Stomach (tissue), 8 donors: ENCODE measurements at regions not wholly inside any gene's neighbourhood (a gene's known extent, or its start where the extent isn't known, plus 50 kb on each side); places are given as distances from the start of the nearest gene placed in this dataset.

Experiments
- DNase-seq, 2 donors: peaks; one replicate each; pipeline versions ENCODE4 v3.0.0 to v3.0.0-alpha.2; 2013 to 2019
- H3K27ac ChIP-seq, 5 donors: fragments of 200-600 bp in 4 of 5; sonication (generic) in 4 of 5; one replicate each; pipeline ENCODE4 v1.5.1; 2013 to 2019; ENCODE audit warnings: mild to moderate bottlenecking in 1 of 5, moderate library complexity in 1 of 5
- H3K27me3 ChIP-seq, 3 donors: fragments of 200-600 bp; sonication (generic); one replicate each; pipeline ENCODE4 v1.5.1; 2017 to 2019; ENCODE audit warnings: mixed run types in 1 of 3
- H3K36me3 ChIP-seq, 4 donors: fragments of 200-600 bp; sonication (generic); 1 replicate in 3 of 4; 2 replicates in 1 of 4; pipeline ENCODE4 v1.5.1; 2016 to 2019
- H3K4me1 ChIP-seq, 4 donors: fragments of 200-600 bp; sonication (generic); one replicate each; pipeline ENCODE4 v1.5.1; 2016 to 2019
- H3K4me3 ChIP-seq, 4 donors: fragments of 200-600 bp; sonication (generic) in 3 of 4; one replicate each; pipeline ENCODE4 v1.5.1; 2016 to 2019; ENCODE audit warnings: mild to moderate bottlenecking in 1 of 4
- H3K9me3 ChIP-seq, 4 donors: fragments of 200-600 bp; sonication (generic); one replicate each; pipeline ENCODE4 v1.5.1; 2016 to 2019
- CTCF ChIP-seq, 7 experiments: fragments of 450-650 bp in 4 of 7; fragments of 200-600 bp in 3 of 7; sonication (generic) in 3 of 7; IDR thresholded peaks; one replicate each; pipeline ENCODE4 v1.5.1; 2016 to 2019; ENCODE audit warnings: antibody characterized with exemption in 7 of 7, control low read depth in 2 of 7, mild to moderate bottlenecking in 1 of 7
- EP300 ChIP-seq: sonication (generic); formaldehyde crosslinking; IDR thresholded peaks from one replicate; pipeline ENCODE4 v1.6.1; 2017; ENCODE audit warnings: antibody characterized with exemption
- POLR2A ChIP-seq, 4 donors: fragments of 450-650 bp; IDR thresholded peaks; one replicate each; pipeline ENCODE4 v1.6.1; 2016; ENCODE audit warnings: antibody characterized with exemption in 4 of 4, control low read depth in 2 of 4, mild to moderate bottlenecking in 1 of 4, moderate library complexity in 1 of 4
- POLR2AphosphoS5 ChIP-seq, 3 donors: sonication (generic); formaldehyde crosslinking; IDR thresholded peaks; one replicate each; pipeline ENCODE4 v1.6.1; 2016; ENCODE audit warnings: antibody characterized with exemption in 3 of 3
- WGBS, 5 donors: extraction: QIAGEN DNeasy Blood & Tissue Kit in 3 of 5; methylation state at CpG; one replicate each; pipeline versions ENCODE4 v1.1.5 to v1.1.7; 2013 to 2018; 5-methylcytosine and 5-hydroxymethylcytosine counted together
- intact Hi-C: fragments of 100-400 bp; cut with DNase I; formaldehyde crosslinking; loops from one replicate; pipeline ENCODE4 v1.15.1; 2023; ENCODE audit warnings: low total_unique reads
- donor health status: healthy with polysubstance abuse.
- donor health status: Bipolar disorder and iron deficiency.
- donor health status: healthy.

GRCh38 chr15:69743091-69743490 lies 290.5 kb downstream of the RPLP1 start:
- Histone ChIP-seq H3K27ac (no peak overlapping the region), H3K36me3 (no peaks in the 10 kb centered on the region), H3K27me3 (peaks cover 0 to 10% (median 0%) of the 10 kb centered on the region in 3 donors), H3K9me3 (peaks cover 0 to 11% (median 4%) of the 10 kb centered on the region in 4 donors), H3K4me3 (no peak overlapping the region), H3K4me1 (no peaks in the 10 kb centered on the region)
- no peak for DNase-seq
- TF ChIP-seq CTCF (IDR thresholded peaks at IDR 0.05) (no peak), POLR2A (IDR thresholded peaks at IDR 0.05) (no peak), EP300 (no peak), POLR2AphosphoS5 (IDR thresholded peaks at IDR 0.05) (no peak)
- intact Hi-C loops: no loop called here
- 77 to 100% (median 87%) methylated on average over 1 of the region's 1 CpG for WGBS, 5 donors

GRCh38 chr15:69744391-69745162 lies 292.0 kb downstream of the RPLP1 start:
- Histone ChIP-seq H3K9me3 (peaks cover 0 to 11% (median 4%) of the 10 kb centered on the region in 4 donors), H3K36me3 (no peaks in the 10 kb centered on the region), H3K4me1 (no peaks in the 10 kb centered on the region), H3K4me3 (no peak overlapping the region), H3K27ac (no peak overlapping the region), H3K27me3 (peaks cover 0 to 10% (median 0%) of the 10 kb centered on the region in 3 donors)
- TF ChIP-seq POLR2A (IDR thresholded peaks at IDR 0.05): no peak
- TF ChIP-seq EP300: no peak
- TF ChIP-seq POLR2AphosphoS5 (IDR thresholded peaks at IDR 0.05): no peak
- TF ChIP-seq CTCF (IDR thresholded peaks at IDR 0.05): no peak
- intact Hi-C loops: no loop called here
- WGBS, 5 donors: 60 to 76% (median 61%) methylated on average over 5 of the region's 5 CpGs
- no peak for DNase-seq

GRCh38 chr15:69747193-69747592 lies 294.6 kb downstream of the RPLP1 start:
- H3K27ac ChIP-seq: no peak overlapping the region
- TF ChIP-seq POLR2A (IDR thresholded peaks at IDR 0.05) (no peak), EP300 (no peak), CTCF (IDR thresholded peaks at IDR 0.05) (no peak), POLR2AphosphoS5 (IDR thresholded peaks at IDR 0.05) (no peak)
- no peaks in the 10 kb centered on the region for H3K4me1 ChIP-seq
- intact Hi-C loops: no loop called here
- H3K9me3 ChIP-seq: no peaks in the 10 kb centered on the region
- H3K27me3 ChIP-seq: peaks cover 0 to 10% (median 0%) of the 10 kb centered on the region in 3 donors
- 72 to 93% (median 91%) methylated on average over 3 to 5 of the region's 5 CpGs for WGBS, 5 donors
- H3K36me3 ChIP-seq: no peaks in the 10 kb centered on the region
- H3K4me3 ChIP-seq: no peak overlapping the region
- no peak for DNase-seq

GRCh38 chr15:69748131-69748530 lies 295.5 kb downstream of the RPLP1 start:
- H3K36me3 ChIP-seq: no peaks in the 10 kb centered on the region
- intact Hi-C loops: no loop called here
- TF ChIP-seq CTCF (IDR thresholded peaks at IDR 0.05) (no peak), POLR2AphosphoS5 (IDR thresholded peaks at IDR 0.05) (no peak)
- H3K4me1 ChIP-seq: no peaks in the 10 kb centered on the region
- peaks cover 0 to 2% (median 0%) of the 10 kb centered on the region in 4 donors for H3K9me3 ChIP-seq
- DNase-seq: no peak
- no peak overlapping the region for H3K4me3 ChIP-seq
- 84 to 92% (median 88%) methylated on average over 7 of the region's 7 CpGs for WGBS, 5 donors
- H3K27me3 ChIP-seq: peaks cover 0 to 10% (median 0%) of the 10 kb centered on the region in 3 donors
- no peak overlapping the region for H3K27ac ChIP-seq
